ENCODE measurements at regions not wholly inside any gene's neighbourhood (a gene's known extent, or its start where the extent isn't known, plus 50 kb on each side); places are given as distances from the start of the nearest gene placed in this dataset.

DNA sequence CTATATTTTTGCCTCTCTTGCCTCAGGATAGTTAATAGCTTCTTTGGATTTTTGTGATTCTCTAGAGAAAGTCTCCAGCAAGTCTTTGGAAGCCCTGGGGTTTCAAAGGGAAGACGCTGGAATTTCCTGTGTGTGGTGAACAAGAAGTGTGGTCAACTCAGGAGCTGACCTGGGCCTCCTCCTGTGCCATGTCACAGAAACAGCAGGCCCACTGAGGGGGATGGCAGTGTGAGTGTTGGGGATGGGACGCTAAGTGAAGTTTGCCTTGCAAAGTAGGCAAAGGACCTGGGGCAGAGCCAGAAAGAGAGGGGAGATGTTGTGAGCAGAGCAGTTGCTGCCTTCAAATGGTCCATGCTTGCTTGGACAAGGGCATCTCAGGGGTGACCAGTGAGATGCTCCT, 226.3 kb downstream of the DMRT2 start:
- TF ChIP-seq POLR2A (IDR thresholded peaks at IDR 0.05) = no peak
- TF ChIP-seq, protein P1, sequence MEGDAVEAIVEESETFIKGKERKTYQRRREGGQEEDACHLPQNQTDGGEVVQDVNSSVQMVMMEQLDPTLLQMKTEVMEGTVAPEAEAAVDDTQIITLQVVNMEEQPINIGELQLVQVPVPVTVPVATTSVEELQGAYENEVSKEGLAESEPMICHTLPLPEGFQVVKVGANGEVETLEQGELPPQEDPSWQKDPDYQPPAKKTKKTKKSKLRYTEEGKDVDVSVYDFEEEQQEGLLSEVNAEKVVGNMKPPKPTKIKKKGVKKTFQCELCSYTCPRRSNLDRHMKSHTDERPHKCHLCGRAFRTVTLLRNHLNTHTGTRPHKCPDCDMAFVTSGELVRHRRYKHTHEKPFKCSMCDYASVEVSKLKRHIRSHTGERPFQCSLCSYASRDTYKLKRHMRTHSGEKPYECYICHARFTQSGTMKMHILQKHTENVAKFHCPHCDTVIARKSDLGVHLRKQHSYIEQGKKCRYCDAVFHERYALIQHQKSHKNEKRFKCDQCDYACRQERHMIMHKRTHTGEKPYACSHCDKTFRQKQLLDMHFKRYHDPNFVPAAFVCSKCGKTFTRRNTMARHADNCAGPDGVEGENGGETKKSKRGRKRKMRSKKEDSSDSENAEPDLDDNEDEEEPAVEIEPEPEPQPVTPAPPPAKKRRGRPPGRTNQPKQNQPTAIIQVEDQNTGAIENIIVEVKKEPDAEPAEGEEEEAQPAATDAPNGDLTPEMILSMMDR (IDR thresholded peaks at IDR 0.05) = no peak

Data from testis (tissue), 2 donors.